SH-SY5Y (cell line): ENCODE measurements at regions not wholly inside any gene's neighbourhood (a gene's known extent, or its start where the extent isn't known, plus 50 kb on each side); places are given as distances from the start of the nearest gene placed in this dataset.

ENCODE experiments used
- GATA2 ChIP-seq: IDR thresholded peaks from 2 replicates; pipeline ENCODE4 v1.6.1; 2011; ENCODE audit warnings: mild to moderate bottlenecking, low read depth, low read length
- GATA3 ChIP-seq: IDR thresholded peaks from 2 replicates; pipeline ENCODE4 v1.6.1; 2011; ENCODE audit warnings: low read depth, mild to moderate bottlenecking, low read length, moderate library complexity

DNA sequence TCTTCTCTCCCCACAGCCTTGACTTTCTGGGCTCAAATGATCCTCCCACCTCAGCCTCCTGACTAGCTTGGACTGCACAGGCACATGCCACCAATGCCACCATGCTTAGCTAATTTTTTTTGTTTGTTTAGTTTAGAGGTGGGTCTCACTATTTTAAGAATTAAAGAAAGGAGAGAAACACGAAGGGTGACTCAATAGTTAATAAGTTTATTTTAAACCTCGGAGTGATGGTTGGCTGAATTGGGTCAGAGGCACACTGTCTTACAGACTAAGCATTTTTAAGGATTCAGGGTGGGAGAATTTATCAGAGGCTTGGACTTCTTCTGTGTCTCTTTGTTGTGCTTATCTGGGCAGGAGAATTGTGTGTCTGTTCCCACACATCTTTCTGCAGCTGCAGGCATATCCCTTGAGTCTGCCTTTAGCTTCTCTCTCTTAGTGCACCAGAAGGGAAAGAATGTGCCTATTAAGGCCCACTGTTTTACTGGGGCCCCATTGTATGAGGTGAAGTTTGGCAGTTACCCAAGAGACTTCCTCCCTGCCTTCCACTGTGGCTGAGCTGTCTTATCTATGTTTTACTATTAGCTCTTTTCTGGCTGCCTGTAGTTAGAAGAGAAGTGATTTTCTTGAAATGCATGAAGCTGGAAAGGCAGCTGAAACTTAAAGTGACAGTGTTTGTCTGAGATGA is 2172.0 kb downstream of the TP53TG3F start:
- no peak for TF ChIP-seq GATA2
- no peak for TF ChIP-seq GATA3
